ENCODE measurements at regions not wholly inside any gene's neighbourhood (a gene's known extent, or its start where the extent isn't known, plus 50 kb on each side); places are given as distances from the start of the nearest gene placed in this dataset.

- H3K9me3 ChIP-seq = no peaks in the 10 kb centered on the region
- H3K4me1 ChIP-seq = no peaks in the 10 kb centered on the region
- TF ChIP-seq CTCF (IDR thresholded peaks at IDR 0.05) (no peak), POLR2A (IDR thresholded peaks at IDR 0.05) (no peak)
- DNase-seq = no peak
- no peaks in the 10 kb centered on the region for H3K27me3 ChIP-seq
- intact Hi-C loops (cut with DNase I) = no loop called here
- WGBS, 2 donors = 76 to 81% methylated on average over 3 of the region's 3 CpGs
- H3K4me3 ChIP-seq (replicated peaks in 1 of 3) = no peak overlapping the region
- H3K36me3 ChIP-seq = no peaks in the 10 kb centered on the region
- no peak overlapping the region for H3K27ac ChIP-seq
Observed at GRCh38 chr5:98397081-98397480, 376.4 kb upstream of the RGMB start.

GRCh38 chr5:98398465-98398864 lies 375.0 kb upstream of the RGMB start:
- Histone ChIP-seq H3K4me3 (replicated peaks in 1 of 3) (no peak overlapping the region), H3K27me3 (no peaks in the 10 kb centered on the region), H3K9me3 (no peaks in the 10 kb centered on the region), H3K36me3 (no peaks in the 10 kb centered on the region), H3K4me1 (no peaks in the 10 kb centered on the region), H3K27ac (no peak overlapping the region)
- 83 to 97% methylated on average over 5 of the region's 5 CpGs for WGBS, 2 donors
- DNase-seq = no peak
- TF ChIP-seq CTCF (IDR thresholded peaks at IDR 0.05) (no peak), POLR2A (IDR thresholded peaks at IDR 0.05) (no peak)
- intact Hi-C loops (cut with DNase I) = no loop called here

- H3K27me3 ChIP-seq = no peaks in the 10 kb centered on the region
- TF ChIP-seq POLR2A (IDR thresholded peaks at IDR 0.05) (no peak), CTCF (IDR thresholded peaks at IDR 0.05) (no peak)
- H3K9me3 ChIP-seq = no peaks in the 10 kb centered on the region
- H3K4me3 ChIP-seq (replicated peaks in 1 of 3) = no peak overlapping the region
- H3K27ac ChIP-seq = no peak overlapping the region
- no peaks in the 10 kb centered on the region for H3K4me1 ChIP-seq
- no peak for DNase-seq
- H3K36me3 ChIP-seq = no peaks in the 10 kb centered on the region
- intact Hi-C loops (cut with DNase I) = no loop called here
Observed at GRCh38 chr5:98401656-98402055, 371.8 kb upstream of the RGMB start.

GRCh38 chr5:98402130-98402529 lies 371.3 kb upstream of the RGMB start:
- no peaks in the 10 kb centered on the region for H3K4me1 ChIP-seq
- no peak overlapping the region for H3K27ac ChIP-seq
- H3K27me3 ChIP-seq = no peaks in the 10 kb centered on the region
- H3K36me3 ChIP-seq = no peaks in the 10 kb centered on the region
- DNase-seq = no peak
- intact Hi-C loops (cut with DNase I) = no loop called here
- TF ChIP-seq CTCF (IDR thresholded peaks at IDR 0.05) (no peak), POLR2A (IDR thresholded peaks at IDR 0.05) (no peak)
- no peak overlapping the region for H3K4me3 ChIP-seq (replicated peaks in 1 of 3)
- H3K9me3 ChIP-seq = no peaks in the 10 kb centered on the region

GRCh38 chr5:98403131-98403530 lies 370.3 kb upstream of the RGMB start:
- 66 to 74% methylated on average over 1 of the region's 1 CpG for WGBS, 2 donors
- H3K4me3 ChIP-seq (replicated peaks in 1 of 3) = no peak overlapping the region
- H3K9me3 ChIP-seq = no peaks in the 10 kb centered on the region
- no peak overlapping the region for H3K27ac ChIP-seq
- no peaks in the 10 kb centered on the region for H3K4me1 ChIP-seq
- DNase-seq = no peak
- intact Hi-C loops (cut with DNase I) = no loop called here
- TF ChIP-seq POLR2A (IDR thresholded peaks at IDR 0.05) (no peak), CTCF (IDR thresholded peaks at IDR 0.05) (no peak)
- no peaks in the 10 kb centered on the region for H3K36me3 ChIP-seq
- H3K27me3 ChIP-seq = no peaks in the 10 kb centered on the region
